ENCODE measurements at regions not wholly inside any gene's neighbourhood (a gene's known extent, or its start where the extent isn't known, plus 50 kb on each side); places are given as distances from the start of the nearest gene placed in this dataset.
"Not testable (repeated sequence)": the region's sequence is repeated elsewhere in the genome, so short reads cannot be mapped to it uniquely, and the experiment has no call there.

DNA sequence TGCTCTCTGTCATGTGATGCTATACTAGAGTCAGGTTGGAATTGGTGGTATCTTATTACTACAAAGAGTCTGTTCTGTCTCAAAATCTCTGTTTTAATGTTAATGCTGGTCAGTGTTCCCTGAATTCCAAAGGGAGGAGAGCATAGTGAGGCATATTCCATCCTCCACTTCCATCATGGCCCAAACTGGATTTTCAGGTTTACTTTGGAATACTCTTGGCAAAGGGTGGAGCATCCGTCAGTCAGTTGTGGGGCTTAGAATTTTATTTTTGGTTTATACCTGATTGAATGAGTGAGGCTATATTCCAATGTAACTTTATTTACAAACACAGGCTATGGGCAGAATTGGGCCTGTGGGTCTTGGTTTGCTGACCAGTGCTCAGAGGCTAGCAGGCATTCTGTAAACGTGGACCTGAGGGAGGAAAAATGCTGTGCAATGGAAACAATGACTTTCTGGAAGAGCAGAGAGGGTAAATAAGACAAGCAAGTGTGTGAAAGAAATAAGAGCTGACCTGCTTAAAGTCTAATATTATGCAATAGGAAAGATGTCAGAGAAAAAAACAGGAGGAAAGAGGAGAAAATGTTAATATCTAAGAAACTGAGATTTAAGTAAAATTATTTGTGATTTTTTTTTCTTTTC, 106.2 kb upstream of the CLINT1 start:
- DNase-seq (ENCODE audit: low spot score in 2 of 2), result no peak
- H3K27ac ChIP-seq, result no peak overlapping the region
- WGBS, result 41% methylated on average over 2 of the region's 2 CpGs
- no peaks in the 10 kb centered on the region for H3K27me3 ChIP-seq
- TF ChIP-seq EP300 (IDR thresholded peaks at IDR 0.05) (no peak), POLR2AphosphoS5 (IDR thresholded peaks at IDR 0.05) (no peak), POLR2A (IDR thresholded peaks at IDR 0.05) (no peak), CTCF (IDR thresholded peaks at IDR 0.05) (no peak)
- H3K4me3 ChIP-seq, result no peak overlapping the region
- H3K9me3 ChIP-seq, result no peaks in the 10 kb centered on the region
- H3K4me1 ChIP-seq, result no peaks in the 10 kb centered on the region
- no peaks in the 10 kb centered on the region for H3K36me3 ChIP-seq

DNA sequence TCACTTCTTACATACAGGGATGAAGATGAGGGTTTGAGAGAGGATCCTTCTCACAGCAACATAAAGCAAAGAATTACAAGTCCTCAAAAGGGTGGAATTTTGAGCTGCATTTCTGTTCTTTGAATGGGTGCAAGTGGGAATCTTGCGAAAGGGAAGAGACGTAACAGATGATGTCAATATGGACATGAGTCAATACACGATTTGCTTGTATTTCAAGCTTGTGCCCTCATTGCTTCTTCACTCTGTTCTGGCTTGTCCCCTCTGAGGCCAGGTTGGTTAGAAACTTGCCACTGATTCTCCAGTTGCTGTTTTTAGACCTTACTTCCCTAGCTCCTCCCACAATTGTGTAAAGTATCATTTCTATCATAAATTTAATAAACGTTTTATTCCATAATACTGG, 104.8 kb upstream of the CLINT1 start:
- TF ChIP-seq CTCF (IDR thresholded peaks at IDR 0.05) (no peak), POLR2AphosphoS5 (IDR thresholded peaks at IDR 0.05) (no peak)
- Histone ChIP-seq H3K4me3 (no peak overlapping the region), H3K27me3 (no peaks in the 10 kb centered on the region), H3K4me1 (no peaks in the 10 kb centered on the region), H3K36me3 (no peaks in the 10 kb centered on the region), H3K9me3 (no peaks in the 10 kb centered on the region), H3K27ac (no peak overlapping the region)
- DNase-seq (ENCODE audit: low spot score in 2 of 2), result no peak
- 68% methylated on average over 4 of the region's 4 CpGs for WGBS

DNA sequence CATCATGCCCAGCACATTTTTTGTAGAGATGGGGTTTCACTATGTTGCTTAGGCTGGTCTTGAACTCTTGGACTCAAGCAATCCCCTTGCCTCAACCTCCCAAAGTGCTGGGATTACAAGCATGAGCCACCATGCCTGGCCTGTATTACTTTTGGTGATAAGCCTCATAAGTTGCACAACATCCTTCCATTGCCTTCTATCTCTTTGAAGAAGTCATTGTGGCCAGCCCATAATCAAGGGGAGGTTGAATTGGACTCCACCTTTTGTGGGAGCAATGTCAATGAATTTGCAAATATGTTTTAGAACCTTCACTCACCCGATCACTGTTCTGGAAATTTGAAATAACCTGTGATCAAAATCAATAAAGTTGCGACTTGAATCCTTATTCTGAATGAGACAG, 104.3 kb upstream of the CLINT1 start:
- Histone ChIP-seq H3K4me3 (no peak overlapping the region), H3K4me1 (no peaks in the 10 kb centered on the region), H3K36me3 (no peaks in the 10 kb centered on the region), H3K27ac (no peak overlapping the region), H3K27me3 (no peaks in the 10 kb centered on the region), H3K9me3 (no peaks in the 10 kb centered on the region)
- WGBS, result 92% methylated on average over 2 of the region's 2 CpGs
- TF ChIP-seq POLR2A (IDR thresholded peaks at IDR 0.05) (no peak), CTCF (IDR thresholded peaks at IDR 0.05) (no peak), POLR2AphosphoS5 (IDR thresholded peaks at IDR 0.05) (no peak), EP300 (IDR thresholded peaks at IDR 0.05) (no peak)
- no peak for DNase-seq (ENCODE audit: low spot score in 2 of 2)

DNA sequence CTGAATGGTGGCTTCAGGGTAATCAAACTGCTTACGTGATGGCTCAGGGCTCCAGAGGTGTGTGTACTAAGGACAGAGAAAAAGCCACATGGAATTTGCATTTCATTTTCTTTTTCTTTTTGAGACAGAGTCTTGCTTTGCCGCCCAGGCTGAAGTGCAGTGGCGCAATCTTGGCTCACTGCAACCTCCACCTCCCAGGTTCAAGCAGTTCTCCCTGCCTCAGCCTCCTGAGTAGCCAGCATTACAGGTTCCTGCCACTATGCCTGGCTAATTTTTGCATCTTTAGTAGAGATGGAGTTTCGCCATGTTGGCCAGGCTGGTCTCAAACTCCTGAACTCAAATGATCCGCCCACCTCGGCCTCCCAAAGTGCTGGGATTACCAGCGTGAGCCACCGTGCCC, 103.7 kb upstream of the CLINT1 start:
- H3K27ac ChIP-seq; H3K4me3 ChIP-seq; H3K27me3 ChIP-seq; H3K36me3 ChIP-seq; DNase-seq (ENCODE audit: low spot score in 2 of 2); H3K9me3 ChIP-seq; H3K4me1 ChIP-seq: not testable (repeated sequence)
- 85% methylated on average over 8 of the region's 8 CpGs for WGBS

GRCh38 chr5:157961896-157962590, 103.1 kb upstream of the CLINT1 start:
- H3K27ac ChIP-seq, result no peak overlapping the region
- WGBS, result 31% methylated on average over 6 of the region's 6 CpGs

More at GRCh38 chr5:157961896-157962590, 103.1 kb upstream of the CLINT1 start:
- Histone ChIP-seq H3K27me3 (no peaks in the 10 kb centered on the region), H3K4me3 (no peak overlapping the region), H3K4me1 (no peaks in the 10 kb centered on the region), H3K9me3 (no peaks in the 10 kb centered on the region), H3K36me3 (no peaks in the 10 kb centered on the region)
- no peak for DNase-seq (ENCODE audit: low spot score in 2 of 2)
- no peak for TF ChIP-seq POLR2A (IDR thresholded peaks at IDR 0.05)
- no peak for TF ChIP-seq EP300 (IDR thresholded peaks at IDR 0.05)
- no peak for TF ChIP-seq CTCF (IDR thresholded peaks at IDR 0.05)
